ENCODE measurements at regions not wholly inside any gene's neighbourhood (a gene's known extent, or its start where the extent isn't known, plus 50 kb on each side); places are given as distances from the start of the nearest gene placed in this dataset.

DNA sequence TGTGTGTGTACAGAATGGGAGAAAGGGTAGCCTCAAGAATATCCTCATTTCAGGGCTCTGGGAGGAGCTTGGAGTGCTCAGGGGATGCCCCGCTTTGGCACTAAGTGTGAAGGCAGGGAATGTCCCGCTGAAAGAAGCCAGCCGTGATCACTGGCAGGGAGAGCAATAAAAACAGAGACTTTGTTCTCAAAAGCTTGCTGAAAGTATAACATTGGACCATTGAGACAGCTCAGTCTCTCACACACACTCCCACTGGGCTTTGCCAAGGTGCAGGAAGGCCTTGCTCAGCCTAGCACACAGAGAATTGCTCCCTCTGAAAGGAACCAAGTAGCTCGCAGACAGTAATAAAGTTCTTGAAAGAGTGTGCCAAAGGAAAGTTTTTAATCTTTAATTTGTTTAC lies 143.8 kb upstream of the SLITRK2 start:
- TF ChIP-seq POLR2AphosphoS5 (IDR thresholded peaks at IDR 0.05) (no peak), EP300 (IDR thresholded peaks at IDR 0.05) (no peak), POLR2A (IDR thresholded peaks at IDR 0.05) (no peak)
- TF ChIP-seq, protein P1, sequence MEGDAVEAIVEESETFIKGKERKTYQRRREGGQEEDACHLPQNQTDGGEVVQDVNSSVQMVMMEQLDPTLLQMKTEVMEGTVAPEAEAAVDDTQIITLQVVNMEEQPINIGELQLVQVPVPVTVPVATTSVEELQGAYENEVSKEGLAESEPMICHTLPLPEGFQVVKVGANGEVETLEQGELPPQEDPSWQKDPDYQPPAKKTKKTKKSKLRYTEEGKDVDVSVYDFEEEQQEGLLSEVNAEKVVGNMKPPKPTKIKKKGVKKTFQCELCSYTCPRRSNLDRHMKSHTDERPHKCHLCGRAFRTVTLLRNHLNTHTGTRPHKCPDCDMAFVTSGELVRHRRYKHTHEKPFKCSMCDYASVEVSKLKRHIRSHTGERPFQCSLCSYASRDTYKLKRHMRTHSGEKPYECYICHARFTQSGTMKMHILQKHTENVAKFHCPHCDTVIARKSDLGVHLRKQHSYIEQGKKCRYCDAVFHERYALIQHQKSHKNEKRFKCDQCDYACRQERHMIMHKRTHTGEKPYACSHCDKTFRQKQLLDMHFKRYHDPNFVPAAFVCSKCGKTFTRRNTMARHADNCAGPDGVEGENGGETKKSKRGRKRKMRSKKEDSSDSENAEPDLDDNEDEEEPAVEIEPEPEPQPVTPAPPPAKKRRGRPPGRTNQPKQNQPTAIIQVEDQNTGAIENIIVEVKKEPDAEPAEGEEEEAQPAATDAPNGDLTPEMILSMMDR (IDR thresholded peaks at IDR 0.05): no peak

Measured in suprapubic skin (tissue), 4 donors.